ENCODE measurements at regions not wholly inside any gene's neighbourhood (a gene's known extent, or its start where the extent isn't known, plus 50 kb on each side); places are given as distances from the start of the nearest gene placed in this dataset.

DNA sequence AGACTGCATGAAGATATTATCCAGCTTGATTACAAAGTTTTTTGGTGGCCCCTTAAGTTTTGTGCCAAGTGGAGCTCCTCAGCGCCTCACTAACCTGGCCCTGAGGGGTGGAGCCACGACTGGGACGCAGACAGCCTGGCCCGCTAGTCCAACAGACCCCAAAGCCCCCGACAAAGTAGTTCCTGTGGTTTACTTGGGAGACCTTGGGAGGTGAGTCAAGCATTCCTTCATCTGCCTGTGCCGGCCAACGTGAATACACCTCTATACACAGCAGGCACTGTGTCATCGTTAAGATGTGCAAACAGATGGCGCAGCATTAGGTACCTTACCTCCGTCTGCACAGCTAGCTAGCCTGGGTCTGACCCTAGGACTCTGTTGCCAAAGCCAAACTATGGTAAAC, 55.0 kb upstream of the LAMA1 start:
- TF ChIP-seq POLR2AphosphoS5 (IDR thresholded peaks at IDR 0.05) (no peak), EP300 (IDR thresholded peaks at IDR 0.05) (no peak), POLR2A (IDR thresholded peaks at IDR 0.05; ENCODE audit: low read depth) (no peak)
- TF ChIP-seq, protein P1, sequence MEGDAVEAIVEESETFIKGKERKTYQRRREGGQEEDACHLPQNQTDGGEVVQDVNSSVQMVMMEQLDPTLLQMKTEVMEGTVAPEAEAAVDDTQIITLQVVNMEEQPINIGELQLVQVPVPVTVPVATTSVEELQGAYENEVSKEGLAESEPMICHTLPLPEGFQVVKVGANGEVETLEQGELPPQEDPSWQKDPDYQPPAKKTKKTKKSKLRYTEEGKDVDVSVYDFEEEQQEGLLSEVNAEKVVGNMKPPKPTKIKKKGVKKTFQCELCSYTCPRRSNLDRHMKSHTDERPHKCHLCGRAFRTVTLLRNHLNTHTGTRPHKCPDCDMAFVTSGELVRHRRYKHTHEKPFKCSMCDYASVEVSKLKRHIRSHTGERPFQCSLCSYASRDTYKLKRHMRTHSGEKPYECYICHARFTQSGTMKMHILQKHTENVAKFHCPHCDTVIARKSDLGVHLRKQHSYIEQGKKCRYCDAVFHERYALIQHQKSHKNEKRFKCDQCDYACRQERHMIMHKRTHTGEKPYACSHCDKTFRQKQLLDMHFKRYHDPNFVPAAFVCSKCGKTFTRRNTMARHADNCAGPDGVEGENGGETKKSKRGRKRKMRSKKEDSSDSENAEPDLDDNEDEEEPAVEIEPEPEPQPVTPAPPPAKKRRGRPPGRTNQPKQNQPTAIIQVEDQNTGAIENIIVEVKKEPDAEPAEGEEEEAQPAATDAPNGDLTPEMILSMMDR (IDR thresholded peaks at IDR 0.05), result no peak

All from esophagus muscularis mucosa (tissue), 4 donors.